ENCODE measurements at regions not wholly inside any gene's neighbourhood (a gene's known extent, or its start where the extent isn't known, plus 50 kb on each side); places are given as distances from the start of the nearest gene placed in this dataset.
"Not testable (repeated sequence)": the region's sequence is repeated elsewhere in the genome, so short reads cannot be mapped to it uniquely, and the experiment has no call there.

DNA sequence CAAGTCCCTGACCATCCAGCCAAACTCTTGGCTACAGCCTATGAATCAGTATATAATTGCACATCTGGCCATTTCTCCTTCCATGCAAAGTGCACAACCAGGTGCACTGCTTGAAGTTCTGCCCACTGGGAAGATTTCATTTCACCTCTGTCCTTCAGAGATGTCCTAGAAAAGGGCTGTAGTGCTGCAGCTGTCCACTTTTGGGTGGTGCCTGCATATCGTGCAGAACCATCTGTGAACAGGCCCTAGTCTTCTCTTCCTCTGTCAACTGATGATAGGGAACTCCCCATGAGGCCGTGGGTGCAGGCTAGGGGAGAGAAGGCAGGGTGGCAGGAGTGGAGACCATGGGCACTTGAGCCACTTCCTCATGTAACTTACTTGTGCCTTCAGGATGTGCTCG lies 470.6 kb upstream of the RGS6 start:
- TF ChIP-seq CEBPB (IDR thresholded peaks at IDR 0.05; ENCODE audit: low read depth, low read length); CTCF (conservative IDR thresholded peaks at IDR 0.05; ENCODE audit: low read depth, low read length); SMC3 (IDR thresholded peaks at IDR 0.05; ENCODE audit: low read depth, low read length); MXI1 (IDR thresholded peaks at IDR 0.05; ENCODE audit: borderline replicate concordance, low read depth, low read length); FOS (IDR thresholded peaks at IDR 0.05; ENCODE audit: low read depth, low read length); RAD21 (IDR thresholded peaks at IDR 0.05; ENCODE audit: low read length); BHLHE40 (IDR thresholded peaks at IDR 0.05; ENCODE audit: low read depth, low read length): not testable (repeated sequence)
